ENCODE measurements at regions not wholly inside any gene's neighbourhood (a gene's known extent, or its start where the extent isn't known, plus 50 kb on each side); places are given as distances from the start of the nearest gene placed in this dataset.
"Not testable (repeated sequence)": the region's sequence is repeated elsewhere in the genome, so short reads cannot be mapped to it uniquely, and the experiment has no call there.

GRCh38 chr13:56586976-56587375 lies 553.7 kb upstream of the PRR20A start:
- no peak for DNase-seq

GRCh38 chr13:56615572-56615971 lies 525.1 kb upstream of the PRR20A start:
- DNase-seq = no peak

- no peak for DNase-seq
Measured at GRCh38 chr13:56622840-56623239, 517.9 kb upstream of the PRR20A start.

GRCh38 chr13:56628886-56629285 lies 511.8 kb upstream of the PRR20A start:
- DNase-seq = not testable (repeated sequence)

GRCh38 chr13:56631060-56631459 lies 509.7 kb upstream of the PRR20A start:
- not testable (repeated sequence) for DNase-seq

- no peak for DNase-seq
Measured at GRCh38 chr13:56653043-56653442, 487.7 kb upstream of the PRR20A start.

- DNase-seq = no peak
Measured at GRCh38 chr13:56659041-56659471, 481.7 kb upstream of the PRR20A start.

GRCh38 chr13:56670563-56670962 lies 470.2 kb upstream of the PRR20A start:
- DNase-seq = no peak

- no peak for DNase-seq
Measured at GRCh38 chr13:56681404-56681803, 459.3 kb upstream of the PRR20A start.

GRCh38 chr13:56687131-56687530 lies 453.6 kb upstream of the PRR20A start:
- DNase-seq = no peak

GRCh38 chr13:56697011-56697410 lies 443.7 kb upstream of the PRR20A start:
- DNase-seq = no peak

GRCh38 chr13:56700324-56700723 lies 440.4 kb upstream of the PRR20A start:
- no peak for DNase-seq

- DNase-seq = no peak
Measured at GRCh38 chr13:56706485-56706884, 434.2 kb upstream of the PRR20A start.

GRCh38 chr13:56713656-56714055 lies 427.1 kb upstream of the PRR20A start:
- DNase-seq = no peak

GRCh38 chr13:56718791-56719190 lies 421.9 kb upstream of the PRR20A start:
- no peak for DNase-seq

- DNase-seq = no peak
Measured at GRCh38 chr13:56720841-56721240, 419.9 kb upstream of the PRR20A start.

- no peak for DNase-seq
Measured at GRCh38 chr13:56735537-56735942, 405.2 kb upstream of the PRR20A start.

- no peak for DNase-seq
Measured at GRCh38 chr13:56736966-56737365, 403.8 kb upstream of the PRR20A start.

GRCh38 chr13:56752636-56753035 lies 388.1 kb upstream of the PRR20A start:
- no peak for DNase-seq

- no peak for DNase-seq
Measured at GRCh38 chr13:56755181-56755935, 385.4 kb upstream of the PRR20A start.

- not testable (repeated sequence) for DNase-seq
Measured at GRCh38 chr13:56763333-56763732, 377.4 kb upstream of the PRR20A start.

- no peak for DNase-seq
Measured at GRCh38 chr13:56773148-56773547, 367.6 kb upstream of the PRR20A start.

- DNase-seq = no peak
Measured at GRCh38 chr13:56789527-56789926, 351.2 kb upstream of the PRR20A start.

GRCh38 chr13:56837161-56837560 lies 303.6 kb upstream of the PRR20A start:
- DNase-seq = no peak

GRCh38 chr13:56850852-56851251 lies 289.9 kb upstream of the PRR20A start:
- no peak for DNase-seq
